HG02798 (cell line): ENCODE measurements at regions not wholly inside any gene's neighbourhood (a gene's known extent, or its start where the extent isn't known, plus 50 kb on each side); places are given as distances from the start of the nearest gene placed in this dataset.
A peak's percentile ranks its signal among the peaks of the same experiment; 100 is the strongest.
"Not testable (repeated sequence)": the region's sequence is repeated elsewhere in the genome, so short reads cannot be mapped to it uniquely, and the experiment has no call there.

ENCODE experiments used
- ATAC-seq: cut with Tn5 transposase; IDR thresholded peaks from one replicate; pipeline ENCODE4 v1.9.1; 2021; ENCODE audit warnings: mild to moderate bottlenecking; ENCODE audit not compliant: unreplicated experiment, poor library complexity

GRCh38 chr2:183963609-183964008 lies 634.7 kb upstream of the ZNF804A start:
- ATAC-seq = no peak

GRCh38 chr2:183964565-183964964 lies 633.8 kb upstream of the ZNF804A start:
- no peak for ATAC-seq

- ATAC-seq = no peak
These were observed 630.6 kb upstream of the ZNF804A start for GRCh38 chr2:183967756-183968155.

GRCh38 chr2:183975676-183976075 lies 622.7 kb upstream of the ZNF804A start:
- not testable (repeated sequence) for ATAC-seq

- ATAC-seq = no peak
These were observed 613.5 kb upstream of the ZNF804A start for GRCh38 chr2:183984871-183985270.

GRCh38 chr2:183991968-183992367 lies 606.4 kb upstream of the ZNF804A start:
- no peak for ATAC-seq

- peak; percentile 56 for ATAC-seq
These were observed 605.3 kb upstream of the ZNF804A start for GRCh38 chr2:183993052-183993451.

- no peak for ATAC-seq
These were observed 602.7 kb upstream of the ZNF804A start for GRCh38 chr2:183995632-183996031.

- no peak for ATAC-seq
These were observed 601.2 kb upstream of the ZNF804A start for GRCh38 chr2:183996825-183997793.

GRCh38 chr2:183998041-183998796 lies 600.1 kb upstream of the ZNF804A start:
- ATAC-seq = peak; percentile 97

- ATAC-seq = peak; percentile 13
These were observed 599.5 kb upstream of the ZNF804A start for GRCh38 chr2:183998797-183999190.

- peak; percentile 88 for ATAC-seq
These were observed 593.9 kb upstream of the ZNF804A start for GRCh38 chr2:184004289-184004947.

GRCh38 chr2:184004948-184005672 lies 593.2 kb upstream of the ZNF804A start:
- peak; percentile 50 for ATAC-seq

- ATAC-seq = no peak
These were observed 591.3 kb upstream of the ZNF804A start for GRCh38 chr2:184006998-184007397.

- ATAC-seq = no peak
These were observed 571.4 kb upstream of the ZNF804A start for GRCh38 chr2:184026961-184027360.

GRCh38 chr2:184030245-184030644 lies 568.1 kb upstream of the ZNF804A start:
- no peak for ATAC-seq

- ATAC-seq = no peak
These were observed 567.3 kb upstream of the ZNF804A start for GRCh38 chr2:184030989-184031388.

GRCh38 chr2:184031402-184032147 lies 566.8 kb upstream of the ZNF804A start:
- peak; percentile 51 for ATAC-seq

GRCh38 chr2:184032983-184033382 lies 565.3 kb upstream of the ZNF804A start:
- no peak for ATAC-seq
